Gastroesophageal sphincter (tissue), 3 donors: ENCODE measurements at regions not wholly inside any gene's neighbourhood (a gene's known extent, or its start where the extent isn't known, plus 50 kb on each side); places are given as distances from the start of the nearest gene placed in this dataset.

Experiments used
- POLR2A ChIP-seq, 2 donors: fragments of 450-650 bp; IDR thresholded peaks; one replicate each; pipeline ENCODE4 v1.6.1; 2017; ENCODE audit warnings: antibody characterized with exemption in 2 of 2, mild to moderate bottlenecking in 2 of 2, moderate library complexity in 1 of 2
- POLR2AphosphoS5 ChIP-seq: sonication (generic); formaldehyde crosslinking; IDR thresholded peaks from one replicate; pipeline ENCODE4 v1.6.1; 2017; ENCODE audit warnings: antibody characterized with exemption
- TF ChIP-seq, protein P1 (sequence below), 4 experiments: fragments of 200-600 bp in 2 of 4; fragments of 450-650 bp in 2 of 4; sonication (generic) in 1 of 4; IDR thresholded peaks; one replicate each; pipeline ENCODE4 v1.5.1; 2017 to 2019; ENCODE audit warnings: antibody characterized with exemption in 4 of 4, mild to moderate bottlenecking in 2 of 4, moderate library complexity in 2 of 4

- TF ChIP-seq POLR2AphosphoS5 (no peak), POLR2A (IDR thresholded peaks at IDR 0.05) (no peak)
- TF ChIP-seq, protein P1, sequence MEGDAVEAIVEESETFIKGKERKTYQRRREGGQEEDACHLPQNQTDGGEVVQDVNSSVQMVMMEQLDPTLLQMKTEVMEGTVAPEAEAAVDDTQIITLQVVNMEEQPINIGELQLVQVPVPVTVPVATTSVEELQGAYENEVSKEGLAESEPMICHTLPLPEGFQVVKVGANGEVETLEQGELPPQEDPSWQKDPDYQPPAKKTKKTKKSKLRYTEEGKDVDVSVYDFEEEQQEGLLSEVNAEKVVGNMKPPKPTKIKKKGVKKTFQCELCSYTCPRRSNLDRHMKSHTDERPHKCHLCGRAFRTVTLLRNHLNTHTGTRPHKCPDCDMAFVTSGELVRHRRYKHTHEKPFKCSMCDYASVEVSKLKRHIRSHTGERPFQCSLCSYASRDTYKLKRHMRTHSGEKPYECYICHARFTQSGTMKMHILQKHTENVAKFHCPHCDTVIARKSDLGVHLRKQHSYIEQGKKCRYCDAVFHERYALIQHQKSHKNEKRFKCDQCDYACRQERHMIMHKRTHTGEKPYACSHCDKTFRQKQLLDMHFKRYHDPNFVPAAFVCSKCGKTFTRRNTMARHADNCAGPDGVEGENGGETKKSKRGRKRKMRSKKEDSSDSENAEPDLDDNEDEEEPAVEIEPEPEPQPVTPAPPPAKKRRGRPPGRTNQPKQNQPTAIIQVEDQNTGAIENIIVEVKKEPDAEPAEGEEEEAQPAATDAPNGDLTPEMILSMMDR (IDR thresholded peaks at IDR 0.05), result no peak
Measured at GRCh38 chr3:26291840-26292239, 330.7 kb upstream of the LRRC3B start.
